B cell (primary cell): ENCODE measurements at regions not wholly inside any gene's neighbourhood (a gene's known extent, or its start where the extent isn't known, plus 50 kb on each side); places are given as distances from the start of the nearest gene placed in this dataset.

Source experiments
- ATAC-seq: fragments of 200-7000 bp; cut with Tn5 transposase; one replicate; pipeline ENCODE4 v1.10.0; 2021; ENCODE audit warnings: low read depth, mild to moderate bottlenecking, moderate number of reproducible peaks, moderate library complexity
- CTCF ChIA-PET: fragments of 350-600 bp; sonication (Branson Sonifier 250); formaldehyde crosslinking; loops from one replicate; lab custom pipeline; 2021; ENCODE audit warnings: antibody characterized with exemption, inconsistent platforms; lab: Charles Lee
- POLR2A ChIA-PET: fragments of 350-600 bp; sonication (Branson Sonifier 250); formaldehyde crosslinking; loops from one replicate; lab custom pipeline; 2021; ENCODE audit warnings: antibody characterized with exemption; lab: Charles Lee
- DNase-seq: peaks from one replicate; pipeline ENCODE4 v3.0.0; 2013
- H2AFZ ChIP-seq: 2 replicates; pipeline ENCODE4 v1.6.1; 2012; ENCODE audit warnings: mild to moderate bottlenecking, low read depth, low read length; ENCODE audit not compliant: insufficient read depth, poor library complexity, severe bottlenecking
- H3K27ac ChIP-seq, 2 donors: 1 replicate in 1 of 2; 2 replicates in 1 of 2; pipeline ENCODE4 v1.5.1; 2012 to 2013; ENCODE audit warnings: low read length in 2 of 2, mild to moderate bottlenecking in 2 of 2, moderate library complexity in 1 of 2
- H3K27me3 ChIP-seq, 4 experiments: fragments of 200-600 bp in 1 of 4; sonication (generic) in 1 of 4; replicated peaks in 1 of 4; 1 replicate in 2 of 4; 2 replicates in 2 of 4; pipeline versions ENCODE4 v1.6.1 to v1.7.0; 2013 to 2016; ENCODE audit warnings: low read length in 3 of 4, mild to moderate bottlenecking in 2 of 4, mixed read lengths in 1 of 4, moderate library complexity in 1 of 4; ENCODE audit not compliant: insufficient read depth in 4 of 4, control insufficient read depth in 3 of 4; ENCODE audit errors: control extremely low read depth in 1 of 4
- H3K36me3 ChIP-seq, 2 experiments: replicated peaks in 1 of 2; 1 replicate in 1 of 2; 2 replicates in 1 of 2; pipeline versions ENCODE4 v1.6.1 to v1.7.1; 2013; ENCODE audit warnings: low read length in 1 of 2; ENCODE audit not compliant: insufficient read depth in 2 of 2, control insufficient read depth in 1 of 2; ENCODE audit errors: control extremely low read depth in 1 of 2, extremely low read depth in 1 of 2
- H3K4me1 ChIP-seq, 2 donors: fragments of 200-600 bp in 1 of 2; sonication (generic) in 1 of 2; 1 replicate in 1 of 2; 2 replicates in 1 of 2; pipeline versions ENCODE4 v1.5.1 to v1.6.1; 2013 to 2017; ENCODE audit warnings: low read length in 2 of 2; ENCODE audit not compliant: control insufficient read depth in 2 of 2, insufficient read depth in 2 of 2
- H3K4me2 ChIP-seq: replicated peaks from 2 replicates; pipeline ENCODE3; 2012; ENCODE audit warnings: mild to moderate bottlenecking, low read depth, low read length; ENCODE audit not compliant: poor library complexity, severe bottlenecking
- H3K4me3 ChIP-seq, 5 experiments: fragments of 200-600 bp in 1 of 5; sonication (generic) in 1 of 5; 1 replicate in 3 of 5; 2 replicates in 2 of 5; pipeline versions ENCODE4 v1.5.1 to v1.7.0; 2011 to 2016; ENCODE audit warnings: low read length in 4 of 5, mild to moderate bottlenecking in 4 of 5, low read depth in 2 of 5, control low read depth in 1 of 5, moderate library complexity in 1 of 5; ENCODE audit not compliant: insufficient read depth in 1 of 5; ENCODE audit errors: control extremely low read depth in 1 of 5, extremely low read depth in 1 of 5
- H3K79me2 ChIP-seq: fragments of 200-600 bp; sonication (generic); one replicate; pipeline ENCODE4 v1.6.0; 2016; ENCODE audit warnings: low read length; ENCODE audit not compliant: control insufficient read depth, insufficient read depth
- H3K9ac ChIP-seq: fragments of 200-600 bp; sonication (generic); 2 replicates; pipeline ENCODE4 v1.6.1; 2017; ENCODE audit warnings: mild to moderate bottlenecking, low read length, moderate library complexity
- H3K9me3 ChIP-seq, 3 donors: one replicate each; pipeline versions ENCODE4 v1.6.1 to v1.7.1; 2013; ENCODE audit warnings: low read length in 2 of 3; ENCODE audit not compliant: control insufficient read depth in 2 of 3, insufficient read depth in 1 of 3; ENCODE audit errors: control extremely low read depth in 1 of 3
- H4K20me1 ChIP-seq: 2 replicates; pipeline ENCODE4 v1.6.0; 2012; ENCODE audit warnings: mild to moderate bottlenecking, low read length; ENCODE audit not compliant: insufficient read depth, control insufficient read depth, poor library complexity, severe bottlenecking
- H3K27ac Mint-ChIP-seq: one replicate; pipeline ENCODE4 v1.8.0; 2021; ENCODE audit warnings: mixed read lengths
- H3K27me3 Mint-ChIP-seq: one replicate; pipeline ENCODE4 v1.8.0; 2021; ENCODE audit warnings: mixed read lengths
- H3K4me1 Mint-ChIP-seq: one replicate; pipeline ENCODE4 v1.8.0; 2021; ENCODE audit warnings: mixed read lengths
- H3K4me3 Mint-ChIP-seq: one replicate; pipeline ENCODE4 v1.8.0; 2021; ENCODE audit warnings: mixed read lengths
- H3K9me3 Mint-ChIP-seq: one replicate; pipeline ENCODE4 v1.8.0; 2022; ENCODE audit warnings: mixed read lengths; ENCODE audit not compliant: insufficient read depth
- EZH2 ChIP-seq: IDR thresholded peaks from 2 replicates; pipeline ENCODE4 v1.6.1; 2012; ENCODE audit warnings: borderline replicate concordance, low read depth, mild to moderate bottlenecking, moderate library complexity, low read length; ENCODE audit not compliant: insufficient read depth, poor library complexity, severe bottlenecking
- WGBS: methylation state at CpG from one replicate; pipeline ENCODE4 v1.1.5; 2013; ENCODE audit warnings: missing lambda C conversion rate; ENCODE audit not compliant: insufficient coverage; 5-methylcytosine and 5-hydroxymethylcytosine counted together
- intact Hi-C: fragments of 100-400 bp; cut with micrococcal nuclease; formaldehyde crosslinking; loops from one replicate; pipeline ENCODE4 v1.10.0; 2022
- TF ChIP-seq, protein P1 (sequence below): fragments of 200-600 bp; IDR thresholded peaks from one replicate; pipeline ENCODE4 v1.8.0; 2022; ENCODE audit warnings: antibody characterized with exemption, mild to moderate bottlenecking

GRCh38 chr4:3873408-3874027 is 107.3 kb downstream of the ADRA2C start:
- no peak for ATAC-seq
- Histone ChIP-seq H3K27me3 (peaks cover 0 to 48% (median 8%) of the 10 kb centered on the region in 4 experiments), H3K36me3 (no peaks in the 10 kb centered on the region), H3K9me3 (peaks cover 1 to 20% (median 15%) of the 10 kb centered on the region in 3 donors), H2AFZ (no peak overlapping the region), H3K4me2 (no peak overlapping the region), H3K79me2 (no peaks in the 10 kb centered on the region), H3K27ac (no peak overlapping the region), H4K20me1 (no peaks in the 10 kb centered on the region), H3K4me3 (no peak overlapping the region), H3K4me1 (peaks cover 8 to 10% of the 10 kb centered on the region in 2 donors), H3K9ac (no peak overlapping the region)
- ChIA-PET CTCF (no interaction called here), POLR2A (no interaction called here)
- 40% methylated on average over 10 of the region's 14 CpGs for WGBS
- Mint-ChIP-seq H3K27me3 (peaks cover 49% of the 10 kb centered on the region), H3K9me3 (peaks cover 5% of the 10 kb centered on the region), H3K4me1 (peaks cover 10% of the 10 kb centered on the region), H3K27ac (no peak overlapping the region), H3K4me3 (no peak overlapping the region)
- intact Hi-C loops = no loop called here
- no peak for TF ChIP-seq EZH2
- TF ChIP-seq, protein P1, sequence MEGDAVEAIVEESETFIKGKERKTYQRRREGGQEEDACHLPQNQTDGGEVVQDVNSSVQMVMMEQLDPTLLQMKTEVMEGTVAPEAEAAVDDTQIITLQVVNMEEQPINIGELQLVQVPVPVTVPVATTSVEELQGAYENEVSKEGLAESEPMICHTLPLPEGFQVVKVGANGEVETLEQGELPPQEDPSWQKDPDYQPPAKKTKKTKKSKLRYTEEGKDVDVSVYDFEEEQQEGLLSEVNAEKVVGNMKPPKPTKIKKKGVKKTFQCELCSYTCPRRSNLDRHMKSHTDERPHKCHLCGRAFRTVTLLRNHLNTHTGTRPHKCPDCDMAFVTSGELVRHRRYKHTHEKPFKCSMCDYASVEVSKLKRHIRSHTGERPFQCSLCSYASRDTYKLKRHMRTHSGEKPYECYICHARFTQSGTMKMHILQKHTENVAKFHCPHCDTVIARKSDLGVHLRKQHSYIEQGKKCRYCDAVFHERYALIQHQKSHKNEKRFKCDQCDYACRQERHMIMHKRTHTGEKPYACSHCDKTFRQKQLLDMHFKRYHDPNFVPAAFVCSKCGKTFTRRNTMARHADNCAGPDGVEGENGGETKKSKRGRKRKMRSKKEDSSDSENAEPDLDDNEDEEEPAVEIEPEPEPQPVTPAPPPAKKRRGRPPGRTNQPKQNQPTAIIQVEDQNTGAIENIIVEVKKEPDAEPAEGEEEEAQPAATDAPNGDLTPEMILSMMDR = no peak
- DNase-seq = no peak

GRCh38 chr4:3874028-3874415 is 107.8 kb downstream of the ADRA2C start:
- H3K9me3 ChIP-seq = peaks cover 1 to 24% (median 15%) of the 10 kb centered on the region in 3 donors
- peaks cover 9 to 10% of the 10 kb centered on the region in 2 donors for H3K4me1 ChIP-seq
- no peaks in the 10 kb centered on the region for H3K79me2 ChIP-seq
- no peak overlapping the region for H3K4me2 ChIP-seq
- H3K4me3 ChIP-seq = no peak overlapping the region
- H3K9ac ChIP-seq = no peak overlapping the region
- no peaks in the 10 kb centered on the region for H3K36me3 ChIP-seq
- ATAC-seq (no peak), DNase-seq (no peak)
- no peak overlapping the region for H3K27ac Mint-ChIP-seq
- ChIA-PET POLR2A (no interaction called here), CTCF (no interaction called here)
- H4K20me1 ChIP-seq = no peaks in the 10 kb centered on the region
- H3K4me1 Mint-ChIP-seq = peaks cover 13% of the 10 kb centered on the region
- TF ChIP-seq EZH2 = no peak
- TF ChIP-seq, protein P1 = no peak
- no peak overlapping the region for H3K4me3 Mint-ChIP-seq
- intact Hi-C loops = no loop called here
- WGBS = 87% methylated on average over 11 of the region's 16 CpGs
- no peak overlapping the region for H2AFZ ChIP-seq
- H3K27me3 Mint-ChIP-seq = peaks cover 54% of the 10 kb centered on the region
- H3K27ac ChIP-seq = no peak overlapping the region
- H3K27me3 ChIP-seq = peaks cover 0 to 51% (median 11%) of the 10 kb centered on the region in 4 experiments
- H3K9me3 Mint-ChIP-seq = peaks cover 5% of the 10 kb centered on the region
